Cerebellar cortex (tissue), 1 donor: ENCODE measurements at regions not wholly inside any gene's neighbourhood (a gene's known extent, or its start where the extent isn't known, plus 50 kb on each side); places are given as distances from the start of the nearest gene placed in this dataset.

Experiments used
- DNase-seq: peaks from one replicate; pipeline ENCODE4 v3.0.0-alpha.2; 2015; ENCODE audit warnings: low spot score

DNA sequence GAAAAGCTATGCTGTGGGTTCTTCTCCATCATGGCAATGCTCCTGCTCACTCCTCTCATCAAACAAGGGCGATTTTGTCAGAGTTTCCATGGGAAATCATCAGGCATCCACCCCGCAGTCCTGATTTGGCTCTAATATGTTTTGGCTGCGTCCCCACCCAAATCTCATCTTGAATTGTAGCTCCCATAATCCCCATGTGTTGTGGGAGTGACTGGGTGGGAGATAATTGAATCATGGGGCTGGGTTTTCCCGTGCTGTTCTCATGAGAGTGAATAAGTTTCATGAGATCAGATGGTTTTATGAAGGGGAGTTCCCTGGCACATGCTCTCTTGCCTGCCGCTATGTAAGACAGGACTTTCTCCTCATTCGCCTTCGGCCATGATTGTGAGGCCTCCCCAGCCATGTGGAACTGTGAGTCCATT is 163.8 kb downstream of the GADD45G start:
- no peak for DNase-seq

DNA sequence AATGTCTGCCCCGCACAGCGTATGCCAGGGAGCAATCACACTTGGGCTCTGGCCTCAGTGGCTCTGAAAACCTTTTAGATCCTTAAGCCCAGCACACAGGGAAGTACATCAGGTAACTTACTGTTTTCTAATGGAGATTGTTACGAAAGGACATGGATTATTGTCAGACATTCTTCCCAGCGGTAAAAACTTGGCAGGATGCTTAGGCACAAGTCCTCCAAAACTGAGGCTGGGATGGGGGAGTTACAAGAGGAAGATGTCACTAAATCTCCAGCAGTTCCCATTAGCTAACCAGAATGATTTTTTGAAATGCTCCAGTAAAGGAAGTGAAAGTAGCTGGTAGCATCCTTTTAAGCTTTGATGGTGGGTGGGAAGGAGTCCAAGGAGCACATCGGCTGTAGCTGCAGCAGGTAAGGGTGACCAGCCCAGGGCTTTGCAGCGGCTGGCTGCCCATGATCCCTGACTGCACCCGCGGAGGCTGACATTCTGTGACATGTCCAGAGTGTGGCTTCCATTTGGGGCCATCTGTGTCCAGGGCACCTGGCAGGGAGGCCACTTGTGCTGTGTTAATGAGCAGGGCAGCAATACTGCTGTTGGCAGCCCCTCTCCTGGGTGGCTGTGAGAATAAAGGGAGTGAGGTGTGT is 165.8 kb downstream of the GADD45G start:
- DNase-seq = peak; percentile 40

DNA sequence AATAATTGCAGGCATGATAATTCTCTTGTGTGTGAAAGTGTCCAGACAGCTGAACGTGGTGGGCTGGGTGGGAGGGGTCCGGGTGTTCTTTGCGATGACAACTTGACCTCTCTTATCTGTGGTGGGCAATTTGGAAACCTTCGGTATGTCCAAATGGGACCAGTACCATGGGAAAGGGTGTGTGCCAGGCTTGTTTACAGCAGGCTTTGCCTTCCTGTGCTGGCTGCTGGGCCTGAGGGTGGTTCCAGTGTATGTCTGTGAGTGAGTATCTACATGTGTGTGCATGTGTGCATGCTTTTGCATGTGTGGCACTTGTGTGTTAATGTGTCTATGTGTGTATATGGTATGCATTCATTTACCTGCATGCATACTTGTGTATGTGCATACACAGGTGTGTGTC is 166.4 kb downstream of the GADD45G start:
- DNase-seq = no peak

DNA sequence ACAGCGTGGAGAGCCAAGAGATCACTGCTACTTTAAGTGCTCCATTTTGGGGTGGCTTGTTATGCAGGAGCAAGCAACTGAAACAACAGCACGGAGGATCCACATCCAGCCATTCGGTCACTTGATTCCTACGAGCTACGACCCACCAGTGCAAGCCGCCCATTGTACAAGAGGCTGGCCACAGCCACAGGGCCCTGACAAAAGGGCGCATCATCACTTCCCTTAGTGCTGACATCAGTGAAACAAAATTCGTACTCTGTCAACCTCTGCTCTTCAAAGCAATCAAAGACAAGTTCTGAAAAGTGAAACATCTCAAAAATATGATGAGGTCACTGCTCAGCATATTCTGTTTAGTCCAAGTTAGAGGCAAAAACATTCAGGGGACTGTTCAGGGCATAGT is 168.4 kb downstream of the GADD45G start:
- no peak for DNase-seq

DNA sequence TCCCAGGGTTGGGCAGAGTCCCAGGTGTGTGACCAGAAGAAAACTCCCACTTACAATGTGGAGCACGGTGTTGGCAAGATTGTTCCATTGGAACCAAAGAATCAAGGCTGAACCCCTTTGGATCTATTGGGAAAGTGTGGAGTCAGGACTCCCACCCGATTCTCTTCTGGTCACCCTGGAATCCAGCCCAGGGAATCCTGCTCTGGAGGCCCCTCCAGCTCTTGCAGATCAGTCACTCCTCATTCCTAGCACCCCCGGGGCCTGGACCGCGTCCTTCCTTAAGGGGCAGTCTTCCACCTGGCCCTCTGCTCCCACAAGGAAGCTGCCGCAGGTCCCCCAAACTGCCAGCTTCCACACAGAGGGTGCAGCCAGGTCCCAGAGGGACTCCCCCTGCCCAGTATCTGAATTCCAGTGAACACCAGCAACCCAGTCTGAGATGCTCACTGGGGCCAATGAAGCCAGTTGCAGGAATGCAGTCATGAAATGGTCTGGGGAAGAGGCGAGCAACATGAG is 170.1 kb downstream of the GADD45G start:
- DNase-seq = no peak

DNA sequence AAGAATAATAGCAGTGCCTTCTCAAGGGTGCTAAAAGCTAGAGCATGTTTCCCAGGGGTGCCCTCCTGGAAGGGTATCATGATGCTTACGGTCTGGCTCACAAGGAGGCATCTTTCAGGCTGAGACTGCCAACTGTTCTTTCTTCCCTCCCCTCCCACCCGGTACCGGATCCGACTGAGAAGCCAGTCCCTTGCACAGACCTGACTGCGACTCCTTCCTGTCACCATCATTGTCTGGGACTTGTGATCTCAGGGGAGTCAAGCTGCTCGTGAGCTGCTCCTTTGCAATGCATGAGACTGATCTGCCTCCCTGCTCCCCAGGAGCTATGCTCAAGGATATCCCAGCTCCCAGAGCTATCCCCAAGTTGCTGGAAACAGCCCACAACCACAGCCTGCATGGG is 170.8 kb downstream of the GADD45G start:
- no peak for DNase-seq

DNA sequence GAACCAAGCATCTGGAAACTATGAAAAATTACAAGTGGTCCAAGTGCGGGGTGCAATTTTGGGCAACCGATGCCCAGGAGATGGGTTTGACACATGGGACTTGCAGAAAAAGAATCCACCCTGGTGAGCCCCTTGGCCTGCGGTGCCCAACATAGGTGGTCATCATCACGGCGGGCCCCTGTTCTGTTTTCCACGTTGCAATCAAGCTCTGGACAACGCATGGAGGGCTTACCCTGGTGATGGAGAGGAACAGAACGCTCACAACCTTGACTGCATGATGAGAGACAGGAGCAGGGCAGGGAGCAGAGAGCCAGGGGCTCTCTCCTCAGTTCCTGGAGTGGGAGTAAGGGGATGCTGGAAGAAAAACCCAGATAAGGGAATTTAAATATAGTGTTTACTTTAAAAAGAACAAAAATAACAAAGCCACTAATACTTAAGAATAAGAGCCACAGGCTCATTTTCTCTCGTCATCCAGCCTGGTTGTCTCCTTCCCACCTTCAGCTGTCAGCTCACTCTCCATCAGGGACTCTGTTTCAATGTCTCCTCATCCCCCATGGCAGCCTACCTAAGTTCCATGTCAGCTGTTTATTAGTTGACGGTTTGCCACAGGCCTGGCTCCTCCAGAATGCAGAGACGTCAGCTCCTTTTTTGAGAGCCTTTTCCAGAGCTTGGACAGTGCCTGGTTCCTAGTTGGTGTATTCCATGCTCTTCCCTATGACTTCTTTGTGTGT is 172.1 kb downstream of the GADD45G start:
- no peak for DNase-seq

DNA sequence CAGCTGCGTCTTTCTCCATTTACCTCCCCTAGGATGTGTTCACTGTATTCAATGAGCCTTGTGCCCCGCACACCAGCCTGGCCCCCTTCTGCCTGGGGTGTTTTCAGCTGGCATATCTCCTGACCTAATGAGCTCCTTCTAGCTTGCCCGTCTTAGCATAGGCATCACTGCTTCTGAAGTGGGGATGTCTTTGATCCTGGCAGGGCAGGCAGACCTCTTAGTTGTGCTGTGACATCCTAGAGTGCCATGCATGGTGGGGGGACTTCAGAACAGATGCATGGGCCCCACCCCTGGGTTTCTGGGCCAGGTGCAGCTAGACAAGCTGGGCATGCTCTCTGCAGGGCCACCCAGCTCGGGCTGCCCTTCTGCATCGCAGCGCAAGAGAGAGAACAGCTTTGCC is 172.7 kb downstream of the GADD45G start:
- DNase-seq = no peak

DNA sequence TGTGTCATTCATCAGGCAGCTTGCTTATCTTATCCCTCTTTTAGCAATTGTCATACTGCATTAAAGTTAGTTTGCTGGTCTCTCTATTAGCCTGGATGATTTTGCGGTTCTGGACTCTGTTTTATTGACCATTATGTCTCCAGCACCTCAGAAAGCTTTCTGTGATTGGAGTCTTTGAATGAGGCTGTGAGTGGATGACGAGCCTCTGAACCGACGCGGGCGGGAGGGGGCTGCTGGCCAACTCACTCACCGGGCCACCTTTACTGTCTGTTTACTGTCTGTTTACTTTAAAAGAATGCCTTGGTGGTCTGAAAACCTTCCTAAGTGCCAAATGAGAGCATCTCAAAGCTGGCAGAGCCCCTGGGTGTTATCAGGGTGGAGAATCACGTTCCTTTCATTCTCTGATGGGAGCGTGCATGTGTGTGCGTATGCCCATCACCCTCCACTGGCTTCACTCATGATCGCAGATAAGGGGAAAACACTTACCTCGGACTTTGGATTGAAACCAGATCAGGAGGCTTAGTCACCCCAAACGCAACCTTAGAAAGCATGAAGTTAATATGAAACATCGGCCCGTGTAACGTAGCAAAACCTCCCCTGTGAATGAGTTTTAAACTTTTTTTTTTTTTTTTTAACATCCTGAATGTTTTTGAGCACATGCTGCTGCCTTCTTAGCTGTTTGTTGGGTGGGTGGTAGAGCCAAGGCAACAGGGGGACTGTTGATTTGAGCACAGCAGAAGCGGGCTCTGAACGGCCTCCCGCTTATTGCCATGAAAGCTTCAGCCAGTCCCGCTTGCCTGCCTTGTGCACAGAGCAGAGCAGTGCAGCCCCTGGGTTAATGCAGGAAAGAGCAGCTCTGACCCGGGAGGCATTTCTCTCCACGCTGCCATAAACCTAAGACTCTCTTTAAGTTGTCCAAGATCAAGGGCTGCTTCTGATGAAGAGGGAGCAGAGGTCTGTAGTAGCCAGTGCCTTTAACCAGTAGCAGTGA is 173.6 kb downstream of the GADD45G start:
- no peak for DNase-seq

DNA sequence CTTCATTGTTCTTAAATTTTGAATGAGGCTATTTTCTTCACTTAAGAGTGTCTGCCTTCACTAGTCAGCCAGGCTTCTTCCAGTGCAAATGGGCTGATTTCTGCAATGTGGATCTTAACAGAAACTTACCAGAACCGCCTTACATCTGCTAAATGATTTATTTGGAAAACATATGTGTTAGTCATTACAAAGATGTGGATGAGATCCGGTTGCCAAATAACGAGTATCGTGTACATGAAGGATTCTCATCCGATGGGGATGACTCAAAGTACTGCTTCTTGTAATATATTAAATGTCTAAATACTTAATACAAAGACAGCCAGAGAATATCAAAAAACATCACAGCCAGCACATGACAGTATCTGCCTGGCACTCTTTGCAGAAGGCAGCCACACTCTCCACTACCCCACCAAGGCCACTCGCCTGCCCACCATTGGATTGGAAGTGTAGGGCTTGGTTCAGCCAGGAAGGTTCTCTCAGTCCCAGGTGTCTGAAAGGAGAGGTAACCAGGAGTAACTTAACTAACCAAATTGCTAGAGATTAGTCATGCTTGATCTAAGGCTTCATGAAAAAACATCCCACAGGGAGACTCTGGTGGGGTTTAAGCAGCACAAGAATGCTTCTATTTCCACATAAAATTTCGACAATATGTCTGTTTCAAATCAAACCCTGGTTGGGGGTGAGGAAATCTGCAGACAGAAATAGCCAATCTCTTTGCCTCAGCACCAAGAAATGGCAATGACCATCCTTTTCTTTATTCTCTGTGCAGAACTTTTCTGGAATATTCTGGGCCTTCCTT is 174.8 kb downstream of the GADD45G start:
- no peak for DNase-seq

DNA sequence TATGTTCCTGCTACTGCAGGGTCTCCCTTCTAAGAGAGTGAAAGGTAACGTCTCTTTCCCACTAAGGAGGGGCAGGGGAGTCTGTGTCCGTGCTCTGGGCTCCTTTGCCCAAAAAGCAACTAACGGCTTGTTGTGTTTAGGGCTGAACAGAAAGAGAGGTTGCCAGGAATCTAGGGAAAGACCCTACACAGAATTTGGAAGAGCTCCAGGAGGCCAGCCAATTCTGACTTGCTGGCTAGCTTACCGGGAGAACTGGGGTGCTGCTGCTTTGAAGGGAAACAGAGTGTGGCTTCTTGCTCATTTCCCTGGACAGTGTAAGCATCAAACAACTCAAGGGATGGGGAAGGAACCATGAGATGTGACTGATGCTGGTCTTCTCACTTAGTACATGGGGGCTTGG is 176.1 kb downstream of the GADD45G start:
- no peak for DNase-seq

DNA sequence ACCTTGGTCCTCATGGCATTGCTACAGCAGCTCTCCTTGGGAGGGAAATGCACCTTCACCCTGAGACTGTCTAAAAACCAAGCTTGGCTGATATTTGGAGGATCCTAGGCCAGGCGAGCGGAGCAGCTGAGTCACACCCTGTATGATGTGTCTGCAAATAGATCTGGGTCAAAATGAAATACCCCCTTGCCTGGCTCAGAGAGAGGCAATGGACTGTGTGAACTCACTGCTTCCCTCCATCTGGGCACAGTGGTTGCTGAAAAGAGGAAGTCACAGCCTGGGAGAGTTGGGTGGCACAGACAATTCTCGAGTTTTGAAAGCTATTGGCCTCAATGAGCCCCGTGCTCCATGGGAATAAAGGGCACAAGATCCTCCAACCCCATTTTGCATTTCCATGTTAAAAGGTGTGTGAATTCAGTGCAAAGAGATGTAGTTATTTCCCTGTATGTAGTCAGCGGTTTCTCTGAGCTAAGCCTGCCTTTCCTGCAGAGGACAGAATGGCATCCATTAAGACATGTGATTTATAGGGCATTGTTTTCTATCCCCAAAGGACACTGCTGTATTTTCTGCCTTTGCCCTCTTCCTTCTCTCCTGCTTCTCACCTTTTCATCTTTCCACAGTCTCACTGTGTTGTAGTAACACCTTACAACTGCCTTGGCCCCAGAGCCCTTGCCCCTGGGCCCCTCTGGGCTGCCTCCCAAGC is 177.2 kb downstream of the GADD45G start:
- DNase-seq = no peak

DNA sequence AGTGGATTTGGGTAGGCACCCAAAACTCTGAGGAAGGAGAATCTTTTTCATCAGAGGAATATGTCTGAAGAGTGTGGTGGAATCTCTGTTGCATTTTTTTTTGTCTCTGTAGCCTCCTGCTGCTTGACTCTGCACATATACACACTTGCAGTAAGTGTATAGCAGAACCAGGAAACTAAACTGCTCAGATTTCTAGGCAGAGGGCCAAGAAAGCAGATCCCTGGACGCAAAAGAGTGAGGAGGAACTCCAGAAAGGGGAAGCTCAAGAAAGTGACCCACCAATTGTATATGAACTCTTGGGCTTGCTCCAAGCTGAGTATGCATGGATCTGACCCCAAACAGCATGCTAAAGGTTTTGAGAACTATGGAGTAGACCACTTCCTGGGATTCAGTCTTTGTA is 181.8 kb downstream of the GADD45G start:
- DNase-seq = no peak

DNA sequence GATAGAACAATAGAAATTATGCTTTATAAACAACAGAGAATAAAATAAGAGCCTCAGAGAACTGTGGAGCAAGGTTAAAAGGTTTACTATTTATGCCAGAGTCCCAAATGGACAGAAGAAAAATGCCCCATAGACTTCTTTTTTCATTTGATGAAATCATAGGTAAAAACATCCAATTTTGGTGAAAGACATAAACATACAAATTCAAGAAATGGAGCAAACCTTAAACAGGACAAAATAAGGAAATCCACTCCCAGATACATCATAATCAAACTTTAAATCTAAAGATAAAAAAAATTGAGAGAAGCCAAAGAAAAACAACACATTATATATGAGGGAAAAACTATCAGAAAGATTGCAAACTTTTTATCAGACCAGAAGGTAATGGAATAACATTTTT is 182.8 kb downstream of the GADD45G start:
- no peak for DNase-seq

DNA sequence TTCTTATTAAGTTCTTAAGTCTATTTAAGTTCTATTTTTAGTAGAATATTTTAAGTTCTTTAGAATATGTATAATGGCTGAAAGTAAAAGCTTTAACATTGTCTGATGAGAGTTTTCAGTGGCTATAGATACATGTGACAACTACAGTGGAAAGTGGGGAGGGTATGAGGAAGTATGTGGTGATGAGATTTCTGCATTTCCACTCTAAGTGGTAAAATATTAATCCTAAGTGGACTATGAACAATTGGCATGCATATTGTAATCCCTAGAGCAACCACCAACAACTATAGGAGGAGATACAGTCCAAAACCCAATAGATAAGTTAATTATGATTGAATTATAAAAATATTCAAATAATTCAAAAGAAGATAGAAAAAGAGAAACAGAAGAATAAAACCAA is 183.6 kb downstream of the GADD45G start:
- no peak for DNase-seq

DNA sequence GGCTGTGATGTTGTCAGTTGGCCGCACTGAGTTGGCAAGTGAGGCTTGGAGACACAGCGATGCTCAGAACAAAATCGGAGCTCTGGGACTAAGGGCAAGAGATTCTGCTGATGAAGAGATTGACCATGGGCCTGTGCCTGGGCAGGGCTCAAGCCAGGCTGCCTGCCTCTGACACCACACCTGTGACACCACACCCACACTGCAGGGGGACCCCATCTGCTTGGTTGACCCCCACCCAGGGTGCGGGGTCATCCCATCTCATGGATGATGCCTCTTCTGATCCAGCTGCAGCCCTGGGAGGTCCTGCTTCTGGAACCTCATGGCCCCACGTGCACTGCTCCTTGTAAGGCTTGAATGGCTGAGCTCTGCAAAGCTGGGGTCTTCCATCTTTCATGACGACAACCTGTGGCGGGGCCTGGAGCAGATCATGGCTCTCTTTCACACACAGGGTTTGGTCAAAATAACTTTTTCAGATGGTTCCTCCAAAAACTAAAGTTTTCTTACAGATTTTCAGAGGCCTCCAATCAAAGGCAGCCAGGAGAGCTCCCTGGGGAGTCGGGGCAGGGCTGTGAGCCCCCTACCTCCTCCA is 185.2 kb downstream of the GADD45G start:
- DNase-seq = no peak

DNA sequence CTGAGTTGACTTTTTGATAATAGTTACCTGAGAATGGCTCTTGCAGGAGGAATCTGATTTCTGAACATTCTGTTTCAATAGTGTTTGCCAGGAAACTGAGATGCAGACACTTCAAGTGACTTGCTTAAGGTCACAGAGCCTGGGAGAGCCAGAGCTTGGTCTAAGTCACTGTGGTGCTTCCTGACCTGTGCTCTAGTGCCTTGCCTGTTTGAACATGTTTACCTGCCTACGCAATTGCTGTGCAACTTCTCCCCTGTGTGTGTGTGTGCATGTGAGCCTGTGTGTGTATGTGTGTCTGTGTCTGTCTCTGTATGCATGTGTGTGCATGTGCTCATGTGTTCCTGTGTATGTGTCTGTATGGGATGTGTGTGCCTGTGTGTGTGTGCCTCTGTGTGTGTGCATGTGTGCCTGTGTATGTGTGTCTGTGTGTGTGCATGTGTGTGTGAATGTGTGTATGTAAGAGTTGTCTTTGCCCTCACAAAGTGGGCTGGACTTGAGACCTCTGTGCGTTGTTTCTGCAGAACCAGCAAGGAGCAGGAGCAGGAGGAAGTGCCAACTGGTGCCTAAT is 185.8 kb downstream of the GADD45G start:
- no peak for DNase-seq

DNA sequence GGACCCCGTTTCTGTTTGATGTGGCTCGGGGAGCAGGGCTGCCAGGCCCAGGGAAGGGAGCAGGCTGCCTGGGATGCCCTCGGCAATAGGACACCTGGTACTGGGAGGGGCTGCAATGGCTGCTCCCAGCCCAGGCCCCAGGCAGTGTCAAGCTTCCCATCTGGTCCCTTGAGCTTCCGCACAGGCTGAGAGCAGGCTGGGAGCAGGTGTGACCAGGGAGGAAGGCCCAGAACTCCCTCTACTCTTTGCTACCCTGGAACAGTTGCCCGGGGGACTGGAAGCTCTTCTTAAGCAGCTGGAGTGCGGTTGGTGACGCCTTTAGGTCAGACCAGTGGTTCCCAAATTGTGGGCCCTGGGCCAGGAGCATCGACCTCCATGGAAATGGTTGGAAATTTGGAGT is 186.9 kb downstream of the GADD45G start:
- DNase-seq = no peak

DNA sequence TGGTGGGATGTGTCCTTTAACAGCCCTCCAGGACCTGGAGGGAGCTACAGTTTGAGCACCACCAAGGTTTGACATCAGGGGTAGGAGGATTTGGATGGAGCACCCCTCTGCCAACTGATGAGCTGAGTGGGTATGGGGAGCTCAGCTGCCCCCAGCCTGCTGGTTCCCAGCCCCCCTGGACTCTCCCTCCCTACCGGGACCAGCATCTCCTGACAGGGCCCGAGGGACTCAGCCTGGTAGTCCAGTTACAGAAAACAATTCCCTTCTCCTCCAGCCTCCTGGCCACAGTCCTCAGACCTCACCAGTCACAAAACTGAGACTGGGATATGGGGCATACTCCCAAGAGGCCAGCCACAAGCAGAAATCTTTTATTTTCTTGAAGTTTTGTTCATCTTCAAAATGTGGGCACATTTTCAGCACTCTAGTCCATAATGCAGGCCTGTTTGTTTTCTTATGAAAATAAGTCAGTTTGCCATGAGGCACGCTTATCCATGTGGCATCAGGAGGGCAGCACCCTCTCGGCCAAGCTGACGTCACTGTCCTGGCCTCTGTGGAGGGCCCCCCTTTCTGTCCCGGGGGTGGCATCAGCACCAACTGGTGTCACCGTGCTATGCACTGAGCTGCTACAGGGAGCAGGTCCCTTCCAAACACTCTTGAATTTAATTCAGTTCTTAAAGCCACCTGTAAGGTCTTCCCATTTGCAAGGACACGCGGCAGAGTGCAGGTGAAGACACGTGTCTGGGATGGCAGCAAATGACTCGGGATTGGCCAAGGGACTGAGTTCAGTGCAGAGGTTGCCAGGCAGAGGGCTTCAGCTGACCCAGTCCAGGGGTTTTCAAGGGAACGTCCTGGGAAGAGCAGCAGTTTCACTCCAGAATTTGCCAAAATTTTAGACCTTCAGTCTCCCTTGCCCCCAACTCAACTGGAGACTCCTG is 187.6 kb downstream of the GADD45G start:
- DNase-seq = no peak
